Activated CD8-positive, alpha-beta memory T cell treated with anti-CD3 and anti-CD28 coated beads, Interleukin-2, amount 10 ng/mL, durations not matched to agents 7 days and 5 days (primary cell): ENCODE measurements at regions not wholly inside any gene's neighbourhood (a gene's known extent, or its start where the extent isn't known, plus 50 kb on each side); places are given as distances from the start of the nearest gene placed in this dataset.
"Not testable (repeated sequence)": the region's sequence is repeated elsewhere in the genome, so short reads cannot be mapped to it uniquely, and the experiment has no call there.

ENCODE experiments used
- ATAC-seq: fragments of 150-1000 bp; cut with Tn5 transposase; one replicate; pipeline ENCODE4 v1.10.0; 2021; ENCODE audit warnings: moderate library complexity
- CTCF ChIA-PET: fragments of 350-600 bp; sonication (Branson Sonifier 250); formaldehyde crosslinking; loops from one replicate; lab custom pipeline; 2021; ENCODE audit warnings: antibody characterized with exemption; lab: Charles Lee
- DNase-seq: peaks from one replicate; pipeline ENCODE4 v3.0.0-alpha.2; 2020
- H3K27ac Mint-ChIP-seq: one replicate; pipeline ENCODE4 v1.8.0; 2021; ENCODE audit warnings: mild to moderate bottlenecking, mixed read lengths
- H3K27me3 Mint-ChIP-seq: one replicate; pipeline ENCODE4 v1.8.0; 2021; ENCODE audit warnings: mixed read lengths
- H3K36me3 Mint-ChIP-seq: one replicate; pipeline ENCODE4 v1.8.0; 2021; ENCODE audit warnings: mild to moderate bottlenecking, mixed read lengths
- H3K4me1 Mint-ChIP-seq: one replicate; pipeline ENCODE4 v1.8.0; 2021; ENCODE audit warnings: mixed read lengths
- H3K4me3 Mint-ChIP-seq: one replicate; pipeline ENCODE4 v1.8.0; 2021; ENCODE audit warnings: mild to moderate bottlenecking, moderate library complexity, mixed read lengths
- H3K9me3 Mint-ChIP-seq: one replicate; pipeline ENCODE4 v1.8.0; 2022; ENCODE audit warnings: low read depth, mixed read lengths

- CTCF ChIA-PET = no interaction called here
- no peaks in the 10 kb centered on the region for H3K27me3 Mint-ChIP-seq
- no peaks in the 10 kb centered on the region for H3K4me1 Mint-ChIP-seq
- ATAC-seq = no peak
- H3K4me3 Mint-ChIP-seq = no peak overlapping the region
- no peak for DNase-seq
- H3K9me3 Mint-ChIP-seq = peaks cover 13% of the 10 kb centered on the region
- H3K27ac Mint-ChIP-seq = no peak overlapping the region
- H3K36me3 Mint-ChIP-seq = no peaks in the 10 kb centered on the region
Observed at GRCh38 chr20:7146552-7147219, 379.2 kb downstream of the BMP2 start.

GRCh38 chr20:7147220-7147601 lies 379.7 kb downstream of the BMP2 start:
- Mint-ChIP-seq H3K4me1 (no peaks in the 10 kb centered on the region), H3K27me3 (no peaks in the 10 kb centered on the region), H3K36me3 (no peaks in the 10 kb centered on the region), H3K27ac (no peak overlapping the region), H3K9me3 (peaks cover 13% of the 10 kb centered on the region), H3K4me3 (no peak overlapping the region)
- DNase-seq (no peak), ATAC-seq (no peak)
- CTCF ChIA-PET = no interaction called here

GRCh38 chr20:7151676-7152470 lies 384.4 kb downstream of the BMP2 start:
- DNase-seq = no peak
- peaks cover 12% of the 10 kb centered on the region for H3K9me3 Mint-ChIP-seq
- CTCF ChIA-PET = no interaction called here
- H3K27ac Mint-ChIP-seq = no peak overlapping the region
- H3K4me3 Mint-ChIP-seq = no peak overlapping the region
- no peaks in the 10 kb centered on the region for H3K4me1 Mint-ChIP-seq
- H3K36me3 Mint-ChIP-seq = no peaks in the 10 kb centered on the region
- ATAC-seq = no peak
- no peaks in the 10 kb centered on the region for H3K27me3 Mint-ChIP-seq

GRCh38 chr20:7155282-7155681 lies 387.8 kb downstream of the BMP2 start:
- Mint-ChIP-seq H3K9me3 (peaks cover 1% of the 10 kb centered on the region), H3K4me1 (no peaks in the 10 kb centered on the region), H3K36me3 (no peaks in the 10 kb centered on the region), H3K4me3 (no peak overlapping the region), H3K27ac (no peak overlapping the region), H3K27me3 (no peaks in the 10 kb centered on the region)
- DNase-seq (no peak), ATAC-seq (no peak)
- CTCF ChIA-PET = no interaction called here

- DNase-seq (no peak), ATAC-seq (no peak)
- Mint-ChIP-seq H3K9me3 (peaks cover 1% of the 10 kb centered on the region), H3K4me1 (no peaks in the 10 kb centered on the region), H3K27me3 (no peaks in the 10 kb centered on the region), H3K4me3 (no peak overlapping the region), H3K36me3 (no peaks in the 10 kb centered on the region), H3K27ac (no peak overlapping the region)
- CTCF ChIA-PET = no interaction called here
Observed at GRCh38 chr20:7155794-7156193, 388.3 kb downstream of the BMP2 start.

- Mint-ChIP-seq H3K27ac (no peak overlapping the region), H3K9me3 (peaks cover 4% of the 10 kb centered on the region), H3K4me3 (no peak overlapping the region), H3K4me1 (no peaks in the 10 kb centered on the region), H3K27me3 (no peaks in the 10 kb centered on the region), H3K36me3 (no peaks in the 10 kb centered on the region)
- CTCF ChIA-PET = no interaction called here
- DNase-seq (no peak), ATAC-seq (no peak)
Observed at GRCh38 chr20:7159903-7160302, 392.4 kb downstream of the BMP2 start.

GRCh38 chr20:7161690-7162089 lies 394.2 kb downstream of the BMP2 start:
- Mint-ChIP-seq H3K27me3 (no peaks in the 10 kb centered on the region), H3K4me3 (no peak overlapping the region), H3K4me1 (no peaks in the 10 kb centered on the region), H3K36me3 (no peaks in the 10 kb centered on the region), H3K27ac (no peak overlapping the region), H3K9me3 (peaks cover 6% of the 10 kb centered on the region)
- DNase-seq (no peak), ATAC-seq (no peak)
- CTCF ChIA-PET = no interaction called here

GRCh38 chr20:7171911-7172310 lies 404.4 kb downstream of the BMP2 start:
- Mint-ChIP-seq H3K36me3 (no peaks in the 10 kb centered on the region), H3K4me1 (no peaks in the 10 kb centered on the region), H3K27ac (no peak overlapping the region), H3K4me3 (no peak overlapping the region), H3K9me3 (peaks cover 3% of the 10 kb centered on the region), H3K27me3 (no peaks in the 10 kb centered on the region)
- DNase-seq (no peak), ATAC-seq (no peak)
- CTCF ChIA-PET = no interaction called here

GRCh38 chr20:7174554-7174953 lies 407.1 kb downstream of the BMP2 start:
- no peak for ATAC-seq
- DNase-seq = no peak
- CTCF ChIA-PET = interaction anchor here (0.9 kb wide), 1 partner anchor 9 kb away, joined by 3 read pairs; no protein-coding TSS in a partner anchor
- Mint-ChIP-seq H3K9me3 (peaks cover 3% of the 10 kb centered on the region), H3K36me3 (no peaks in the 10 kb centered on the region), H3K27me3 (no peaks in the 10 kb centered on the region), H3K4me1 (no peaks in the 10 kb centered on the region), H3K27ac (no peak overlapping the region), H3K4me3 (no peak overlapping the region)

GRCh38 chr20:7175827-7176226 lies 408.3 kb downstream of the BMP2 start:
- H3K27me3 Mint-ChIP-seq, H3K27ac Mint-ChIP-seq, DNase-seq, H3K9me3 Mint-ChIP-seq, CTCF ChIA-PET, H3K4me1 Mint-ChIP-seq, H3K36me3 Mint-ChIP-seq, ATAC-seq, H3K4me3 Mint-ChIP-seq: not testable (repeated sequence)

- no peak for DNase-seq
- Mint-ChIP-seq H3K4me1 (no peaks in the 10 kb centered on the region), H3K27me3 (no peaks in the 10 kb centered on the region), H3K36me3 (no peaks in the 10 kb centered on the region), H3K4me3 (no peak overlapping the region), H3K9me3 (peaks cover 16% of the 10 kb centered on the region), H3K27ac (no peak overlapping the region)
- CTCF ChIA-PET = no interaction called here
- ATAC-seq = no peak
Observed at GRCh38 chr20:7178004-7178403, 410.5 kb downstream of the BMP2 start.

- ATAC-seq = no peak
- Mint-ChIP-seq H3K27ac (no peak overlapping the region), H3K9me3 (peaks cover 16% of the 10 kb centered on the region), H3K4me3 (no peak overlapping the region), H3K36me3 (no peaks in the 10 kb centered on the region), H3K4me1 (no peaks in the 10 kb centered on the region), H3K27me3 (no peaks in the 10 kb centered on the region)
- DNase-seq = no peak
- CTCF ChIA-PET = no interaction called here
Observed at GRCh38 chr20:7180256-7181045, 413.0 kb downstream of the BMP2 start.

GRCh38 chr20:7189231-7189630 lies 421.7 kb downstream of the BMP2 start:
- Mint-ChIP-seq H3K36me3 (no peaks in the 10 kb centered on the region), H3K9me3 (peaks cover 4% of the 10 kb centered on the region), H3K4me3 (no peak overlapping the region), H3K27ac (no peak overlapping the region), H3K4me1 (no peaks in the 10 kb centered on the region), H3K27me3 (no peaks in the 10 kb centered on the region)
- CTCF ChIA-PET = no interaction called here
- no peak for ATAC-seq
- DNase-seq = no peak

- H3K36me3 Mint-ChIP-seq = no peaks in the 10 kb centered on the region
- no peak overlapping the region for H3K27ac Mint-ChIP-seq
- no peak overlapping the region for H3K4me3 Mint-ChIP-seq
- DNase-seq = no peak
- H3K9me3 Mint-ChIP-seq = peaks cover 14% of the 10 kb centered on the region
- H3K4me1 Mint-ChIP-seq = no peaks in the 10 kb centered on the region
- no peaks in the 10 kb centered on the region for H3K27me3 Mint-ChIP-seq
- CTCF ChIA-PET = no interaction called here
- ATAC-seq = no peak
Observed at GRCh38 chr20:7193681-7194080, 426.2 kb downstream of the BMP2 start.
